Omental fat pad (tissue), 3 donors: ENCODE measurements at regions not wholly inside any gene's neighbourhood (a gene's known extent, or its start where the extent isn't known, plus 50 kb on each side); places are given as distances from the start of the nearest gene placed in this dataset.
"Not testable (repeated sequence)": the region's sequence is repeated elsewhere in the genome, so short reads cannot be mapped to it uniquely, and the experiment has no call there.

Experiments used
- ATAC-seq: fragments of 150-250 bp; one replicate; pipeline ENCODE4 v1.9.1; 2016; ENCODE audit warnings: mild to moderate bottlenecking, moderate library complexity; ENCODE audit not compliant: low FRiP score
- DNase-seq: peaks from one replicate; pipeline ENCODE4 v3.0.0-alpha.2; 2019; ENCODE audit warnings: low spot score
- TF ChIP-seq, protein P1 (sequence below), 3 donors: fragments of 450-650 bp; IDR thresholded peaks; one replicate each; pipeline ENCODE4 v1.5.1; 2016 to 2017; ENCODE audit warnings: antibody characterized with exemption in 3 of 3, mild to moderate bottlenecking in 3 of 3, moderate library complexity in 2 of 3

DNA sequence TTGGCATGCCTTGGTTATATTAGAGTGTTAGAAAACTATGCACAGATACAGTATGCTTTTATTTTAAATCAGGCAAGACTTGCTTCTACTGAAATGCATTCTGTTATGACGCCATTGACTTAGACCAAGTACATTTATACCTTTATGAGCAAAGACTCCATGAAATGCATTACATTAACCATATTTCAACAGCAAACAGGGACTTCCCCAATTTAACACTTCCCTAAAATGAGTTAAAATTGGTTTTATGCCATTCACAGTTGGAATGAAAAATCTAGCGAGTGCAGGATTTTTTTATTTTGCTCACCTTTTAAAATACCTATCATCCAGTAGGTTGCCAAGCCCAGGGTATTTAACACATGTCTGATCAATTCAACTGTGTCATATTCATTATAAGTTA is 272.1 kb upstream of the IZUMO3 start:
- ATAC-seq (no peak), DNase-seq (no peak)
- TF ChIP-seq, protein P1, sequence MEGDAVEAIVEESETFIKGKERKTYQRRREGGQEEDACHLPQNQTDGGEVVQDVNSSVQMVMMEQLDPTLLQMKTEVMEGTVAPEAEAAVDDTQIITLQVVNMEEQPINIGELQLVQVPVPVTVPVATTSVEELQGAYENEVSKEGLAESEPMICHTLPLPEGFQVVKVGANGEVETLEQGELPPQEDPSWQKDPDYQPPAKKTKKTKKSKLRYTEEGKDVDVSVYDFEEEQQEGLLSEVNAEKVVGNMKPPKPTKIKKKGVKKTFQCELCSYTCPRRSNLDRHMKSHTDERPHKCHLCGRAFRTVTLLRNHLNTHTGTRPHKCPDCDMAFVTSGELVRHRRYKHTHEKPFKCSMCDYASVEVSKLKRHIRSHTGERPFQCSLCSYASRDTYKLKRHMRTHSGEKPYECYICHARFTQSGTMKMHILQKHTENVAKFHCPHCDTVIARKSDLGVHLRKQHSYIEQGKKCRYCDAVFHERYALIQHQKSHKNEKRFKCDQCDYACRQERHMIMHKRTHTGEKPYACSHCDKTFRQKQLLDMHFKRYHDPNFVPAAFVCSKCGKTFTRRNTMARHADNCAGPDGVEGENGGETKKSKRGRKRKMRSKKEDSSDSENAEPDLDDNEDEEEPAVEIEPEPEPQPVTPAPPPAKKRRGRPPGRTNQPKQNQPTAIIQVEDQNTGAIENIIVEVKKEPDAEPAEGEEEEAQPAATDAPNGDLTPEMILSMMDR (IDR thresholded peaks at IDR 0.05) = no peak

GRCh38 chr9:24816006-24816405 is 270.3 kb upstream of the IZUMO3 start:
- DNase-seq (no peak), ATAC-seq (no peak)
- TF ChIP-seq, protein P1 (IDR thresholded peaks at IDR 0.05) = no peak

GRCh38 chr9:24801344-24801743 is 255.6 kb upstream of the IZUMO3 start:
- ATAC-seq = no peak
- TF ChIP-seq, protein P1 (IDR thresholded peaks at IDR 0.05) = no peak
- DNase-seq = no peak

DNA sequence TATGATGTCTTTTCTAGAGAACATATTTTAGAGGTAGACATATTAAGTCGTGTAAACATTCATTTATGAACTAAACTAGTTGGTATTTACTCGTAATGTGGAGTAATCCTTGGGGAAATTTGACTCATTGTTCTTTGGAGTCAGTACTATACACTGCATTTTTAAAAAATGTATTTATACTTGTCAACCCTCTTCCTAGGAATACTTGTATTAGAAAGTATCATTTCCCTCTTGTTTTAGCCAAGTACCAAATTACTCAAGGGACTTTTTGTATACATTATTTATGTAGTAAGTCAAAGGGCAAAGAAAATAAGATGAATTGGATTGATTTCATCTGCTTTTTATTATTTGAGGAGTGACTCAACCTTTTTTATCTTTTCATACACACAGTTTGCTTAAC is 248.1 kb upstream of the IZUMO3 start:
- DNase-seq (no peak), ATAC-seq (no peak)
- TF ChIP-seq, protein P1 (IDR thresholded peaks at IDR 0.05) = no peak

GRCh38 chr9:24776226-24776625 is 230.5 kb upstream of the IZUMO3 start:
- TF ChIP-seq, protein P1 (IDR thresholded peaks at IDR 0.05) = no peak
- DNase-seq (no peak), ATAC-seq (no peak)

GRCh38 chr9:24774199-24774598 is 228.5 kb upstream of the IZUMO3 start:
- ATAC-seq, DNase-seq: not testable (repeated sequence)

- no peak for DNase-seq
- TF ChIP-seq, protein P1 (IDR thresholded peaks at IDR 0.05) = no peak
- ATAC-seq = no peak
Observed at GRCh38 chr9:24766081-24766480, 220.4 kb upstream of the IZUMO3 start.
